ENCODE measurements at regions not wholly inside any gene's neighbourhood (a gene's known extent, or its start where the extent isn't known, plus 50 kb on each side); places are given as distances from the start of the nearest gene placed in this dataset.
"Not testable (repeated sequence)": the region's sequence is repeated elsewhere in the genome, so short reads cannot be mapped to it uniquely, and the experiment has no call there.

DNA sequence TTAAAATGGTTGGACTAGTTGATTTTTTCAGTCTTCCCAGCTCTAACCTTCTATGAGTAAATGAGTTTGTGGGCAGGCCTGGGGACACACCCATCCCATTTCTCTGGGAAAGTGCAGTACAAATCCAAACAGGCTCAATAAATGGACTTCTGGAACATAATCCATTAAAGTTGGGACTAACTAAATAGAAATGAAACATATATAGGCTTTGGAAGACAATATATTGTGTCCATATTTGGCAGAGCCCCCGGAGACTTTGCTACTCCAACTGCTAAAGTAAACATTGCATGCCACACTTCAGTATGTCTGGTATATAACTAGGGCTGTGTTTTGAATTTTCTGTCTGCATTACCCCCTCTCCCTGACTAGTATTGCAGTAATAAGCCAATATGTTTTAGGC is 191.4 kb upstream of the DAB2 start:
- no peak overlapping the region for H3K4me2 ChIP-seq (ENCODE audit: insufficient read depth, insufficient read length, low read length)
- DNase-seq: no peak

GRCh38 chr5:39611076-39611475 is 186.3 kb upstream of the DAB2 start:
- H3K27me3 Mint-ChIP-seq (ENCODE audit: low read depth); H3K27ac Mint-ChIP-seq; H3K56ac ChIP-seq (ENCODE audit: insufficient read length, low read depth, low read length); H2AK5ac ChIP-seq (ENCODE audit: insufficient read length, low read length); H3K79me2 ChIP-seq (ENCODE audit: insufficient read depth, low read length); H3K14ac ChIP-seq (ENCODE audit: insufficient read depth, low read length); H4K91ac ChIP-seq (ENCODE audit: insufficient read length, low read depth, low read length); H4K5ac ChIP-seq (ENCODE audit: insufficient read length, low read depth, low read length); H2BK12ac ChIP-seq (ENCODE audit: insufficient read length, low read depth, low read length); H3K9ac ChIP-seq (ENCODE audit: extremely low read depth, insufficient read length, low read length); H3K4me1 ChIP-seq (ENCODE audit: insufficient read depth, low read length); H3K23me2 ChIP-seq (ENCODE audit: insufficient read length, low read depth, low read length, poor library complexity, severe bottlenecking); H2BK5ac ChIP-seq (ENCODE audit: insufficient read length, low read length); H2AFZ ChIP-seq (ENCODE audit: low read length); H3K23ac ChIP-seq (ENCODE audit: insufficient read length, low read depth, low read length); H3K18ac ChIP-seq (ENCODE audit: insufficient read length, low read depth, low read length); H2BK120ac ChIP-seq (ENCODE audit: low read depth, low read length, poor library complexity, severe bottlenecking); H2BK15ac ChIP-seq (ENCODE audit: low read depth, low read length); H3K9me3 ChIP-seq (ENCODE audit: control insufficient read depth, low read depth, low read length); H3K4me1 Mint-ChIP-seq; H4K8ac ChIP-seq (replicated peaks; ENCODE audit: insufficient read length, low read depth, low read length); H3K79me1 ChIP-seq (ENCODE audit: insufficient read depth, low read depth, low read length, poor library complexity, severe bottlenecking); H4K20me1 ChIP-seq (ENCODE audit: control insufficient read depth, insufficient read depth, insufficient read length); H3K4me2 ChIP-seq (ENCODE audit: insufficient read depth, insufficient read length, low read length); H3K27ac ChIP-seq (ENCODE audit: insufficient read length, low read depth, low read length); H3K36me3 Mint-ChIP-seq (ENCODE audit: insufficient read depth in 1 of 3, low read depth in 3 of 3); H3K4me3 Mint-ChIP-seq; H3K27me3 ChIP-seq (ENCODE audit: insufficient read depth, low read length); H3K4ac ChIP-seq (ENCODE audit: low read depth, low read length); DNase-seq; H3T11ph ChIP-seq (ENCODE audit: low read length); H2BK20ac ChIP-seq (ENCODE audit: low read depth, low read length, poor library complexity, severe bottlenecking); H3K9me3 Mint-ChIP-seq: not testable (repeated sequence)
- no CpG with 5 or more reads among the region's 11 CpGs for WGBS (ENCODE audit: extremely low coverage, insufficient read length, low lambda C conversion rate)

More for the DNA sequence above, 191.4 kb upstream of the DAB2 start:
- H2BK15ac ChIP-seq (ENCODE audit: low read depth, low read length): no peak overlapping the region
- H3K27me3 Mint-ChIP-seq (ENCODE audit: low read depth): no peaks in the 10 kb centered on the region; the same call in 1 of the 2 replicates
- no peak overlapping the region for H3K18ac ChIP-seq (ENCODE audit: insufficient read length, low read depth, low read length)
- H3K9me3 Mint-ChIP-seq: no peaks in the 10 kb centered on the region; a peak in 3 of 5 replicates
- H3K9me3 ChIP-seq (ENCODE audit: control insufficient read depth, low read depth, low read length): no peaks in the 10 kb centered on the region
- no peak overlapping the region for H4K5ac ChIP-seq (ENCODE audit: insufficient read length, low read depth, low read length)
- H2BK5ac ChIP-seq (ENCODE audit: insufficient read length, low read length): no peak overlapping the region
- H3T11ph ChIP-seq (ENCODE audit: low read length): no peak overlapping the region
- H3K27ac Mint-ChIP-seq: no peak overlapping the region
- no peaks in the 10 kb centered on the region for H3K4me1 ChIP-seq (ENCODE audit: insufficient read depth, low read length)
- no CpG with 5 or more reads among the region's 1 CpG for WGBS (ENCODE audit: extremely low coverage, insufficient read length, low lambda C conversion rate)
- no peaks in the 10 kb centered on the region for H3K79me2 ChIP-seq (ENCODE audit: insufficient read depth, low read length)
- H4K8ac ChIP-seq (replicated peaks; ENCODE audit: insufficient read length, low read depth, low read length): no peak overlapping the region
- H3K4ac ChIP-seq (ENCODE audit: low read depth, low read length): no peak overlapping the region
- H3K56ac ChIP-seq (ENCODE audit: insufficient read length, low read depth, low read length): no peak overlapping the region
- no peak overlapping the region for H2AK5ac ChIP-seq (ENCODE audit: insufficient read length, low read length)
- no peak for TF ChIP-seq CTCF (conservative IDR thresholded peaks at IDR 0.05)
- no peaks in the 10 kb centered on the region for H3K79me1 ChIP-seq (ENCODE audit: insufficient read depth, low read depth, low read length, poor library complexity, severe bottlenecking)
- H3K14ac ChIP-seq (ENCODE audit: insufficient read depth, low read length): no peak overlapping the region
- H4K20me1 ChIP-seq (ENCODE audit: control insufficient read depth, insufficient read depth, insufficient read length): no peaks in the 10 kb centered on the region
- H4K91ac ChIP-seq (ENCODE audit: insufficient read length, low read depth, low read length): no peak overlapping the region
- no peaks in the 10 kb centered on the region for H3K27me3 ChIP-seq (ENCODE audit: insufficient read depth, low read length)
- no peak overlapping the region for H3K23ac ChIP-seq (ENCODE audit: insufficient read length, low read depth, low read length)
- H2BK120ac ChIP-seq (ENCODE audit: low read depth, low read length, poor library complexity, severe bottlenecking): no peak overlapping the region
- H3K9ac ChIP-seq (ENCODE audit: extremely low read depth, insufficient read length, low read length): no peak overlapping the region
- H2BK12ac ChIP-seq (ENCODE audit: insufficient read length, low read depth, low read length): no peak overlapping the region
- H3K4me3 Mint-ChIP-seq: no peak overlapping the region
- peaks cover 0 to 2% (median 0%) of the 10 kb centered on the region in 3 experiments; a peak in 2 of 7 replicates for H3K36me3 Mint-ChIP-seq (ENCODE audit: insufficient read depth in 1 of 3, low read depth in 3 of 3)
- no peak overlapping the region for H3K27ac ChIP-seq (ENCODE audit: insufficient read length, low read depth, low read length)
- no peak overlapping the region for H2AFZ ChIP-seq (ENCODE audit: low read length)
- no peak overlapping the region for H2BK20ac ChIP-seq (ENCODE audit: low read depth, low read length, poor library complexity, severe bottlenecking)
- no peaks in the 10 kb centered on the region for H3K4me1 Mint-ChIP-seq
- H3K23me2 ChIP-seq (ENCODE audit: insufficient read length, low read depth, low read length, poor library complexity, severe bottlenecking): no peaks in the 10 kb centered on the region

Data from H9 (cell line).